Common myeloid progenitor, CD34-positive (primary cell): ENCODE measurements at regions not wholly inside any gene's neighbourhood (a gene's known extent, or its start where the extent isn't known, plus 50 kb on each side); places are given as distances from the start of the nearest gene placed in this dataset.
"Not testable (repeated sequence)": the region's sequence is repeated elsewhere in the genome, so short reads cannot be mapped to it uniquely, and the experiment has no call there.

Experiments used
- CTCF ChIA-PET: fragments of 350-600 bp; sonication (Branson Sonifier 250); formaldehyde crosslinking; loops from one replicate; lab custom pipeline; 2021; ENCODE audit warnings: antibody characterized with exemption; lab: Charles Lee
- POLR2A ChIA-PET: fragments of 350-600 bp; sonication (Branson Sonifier 250); formaldehyde crosslinking; loops from one replicate; lab custom pipeline; 2021; ENCODE audit warnings: antibody characterized with exemption; lab: Charles Lee
- DNase-seq, 3 donors: peaks; one replicate each; pipeline versions ENCODE4 v3.0.0 to v3.0.0-alpha.2; 2013
- H3K27ac ChIP-seq, 2 experiments: 1 replicate in 1 of 2; 2 replicates in 1 of 2; pipeline ENCODE4 v1.7.0; 2013; ENCODE audit warnings: inconsistent platforms in 2 of 2, low read length in 2 of 2, mild to moderate bottlenecking in 2 of 2, low read depth in 1 of 2, moderate library complexity in 1 of 2; ENCODE audit not compliant: severe bottlenecking in 2 of 2, insufficient read depth in 1 of 2, poor library complexity in 1 of 2
- H3K27me3 ChIP-seq, 5 experiments: replicated peaks in 2 of 5; 1 replicate in 3 of 5; 2 replicates in 2 of 5; pipeline versions ENCODE4 v1.6.1 to v1.7.0; 2013; ENCODE audit warnings: low read length in 4 of 5, mild to moderate bottlenecking in 2 of 5, moderate library complexity in 2 of 5, inconsistent platforms in 1 of 5; ENCODE audit not compliant: insufficient read depth in 5 of 5, control insufficient read depth in 4 of 5
- H3K36me3 ChIP-seq, 4 experiments: 1 replicate in 2 of 4; 2 replicates in 2 of 4; pipeline versions ENCODE4 v1.6.1 to v1.7.0; 2013; ENCODE audit warnings: low read length in 3 of 4, control low read depth in 1 of 4, mild to moderate bottlenecking in 1 of 4; ENCODE audit not compliant: control insufficient read depth in 4 of 4, insufficient read depth in 4 of 4
- H3K4me1 ChIP-seq, 4 experiments: 1 replicate in 3 of 4; 2 replicates in 1 of 4; pipeline versions ENCODE4 v1.6.1 to v1.7.1; 2013; ENCODE audit warnings: low read length in 3 of 4, mild to moderate bottlenecking in 3 of 4, control low read depth in 1 of 4, inconsistent platforms in 1 of 4, moderate library complexity in 1 of 4; ENCODE audit not compliant: control insufficient read depth in 4 of 4, insufficient read depth in 4 of 4; ENCODE audit errors: control extremely low read depth in 1 of 4
- H3K4me3 ChIP-seq, 7 experiments: 1 replicate in 4 of 7; 2 replicates in 3 of 7; pipeline versions ENCODE4 v1.5.1 to v1.7.0; 2013; ENCODE audit warnings: mild to moderate bottlenecking in 7 of 7, low read length in 6 of 7, moderate library complexity in 6 of 7, inconsistent platforms in 2 of 7, low read depth in 2 of 7, control low read depth in 1 of 7; ENCODE audit not compliant: insufficient read depth in 4 of 7, control insufficient read depth in 1 of 7; ENCODE audit errors: extremely low read depth in 1 of 7
- H3K9me3 ChIP-seq, 5 experiments: 1 replicate in 4 of 5; 2 replicates in 1 of 5; pipeline versions ENCODE4 v1.6.1 to v1.7.1; 2013; ENCODE audit warnings: low read length in 4 of 5, mild to moderate bottlenecking in 2 of 5, inconsistent platforms in 1 of 5, low read depth in 1 of 5, moderate library complexity in 1 of 5; ENCODE audit not compliant: control insufficient read depth in 4 of 5, insufficient read depth in 2 of 5; ENCODE audit errors: control extremely low read depth in 1 of 5
- WGBS: methylation state at CpG from one replicate; pipeline ENCODE4 v1.1.5; 2013; ENCODE audit not compliant: insufficient coverage; 5-methylcytosine and 5-hydroxymethylcytosine counted together

DNA sequence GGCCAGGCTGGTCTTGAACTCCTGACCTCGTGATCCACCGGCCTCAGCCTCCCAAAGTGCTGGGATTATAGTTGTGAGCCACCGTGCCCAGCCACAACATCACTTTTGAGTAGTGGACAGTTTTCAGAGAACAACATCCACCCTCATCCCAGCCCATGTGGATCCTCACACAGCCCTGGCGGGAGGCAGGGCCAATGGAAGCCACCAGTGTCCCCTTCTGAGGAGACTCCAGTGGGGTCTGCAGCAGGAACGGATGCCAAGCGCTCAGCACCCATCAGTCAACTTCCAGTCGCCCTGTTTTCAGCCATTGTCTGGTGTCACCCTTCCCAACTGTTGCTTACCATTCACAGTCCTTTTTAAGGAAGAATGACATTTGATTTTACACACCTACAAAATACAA is 302.5 kb downstream of the BCL2L11 start:
- H3K4me1 ChIP-seq, H3K4me3 ChIP-seq, CTCF ChIA-PET, H3K9me3 ChIP-seq, H3K36me3 ChIP-seq, POLR2A ChIA-PET, DNase-seq, H3K27me3 ChIP-seq, H3K27ac ChIP-seq: not testable (repeated sequence)
- WGBS = 80% methylated on average over 1 of the region's 7 CpGs

DNA sequence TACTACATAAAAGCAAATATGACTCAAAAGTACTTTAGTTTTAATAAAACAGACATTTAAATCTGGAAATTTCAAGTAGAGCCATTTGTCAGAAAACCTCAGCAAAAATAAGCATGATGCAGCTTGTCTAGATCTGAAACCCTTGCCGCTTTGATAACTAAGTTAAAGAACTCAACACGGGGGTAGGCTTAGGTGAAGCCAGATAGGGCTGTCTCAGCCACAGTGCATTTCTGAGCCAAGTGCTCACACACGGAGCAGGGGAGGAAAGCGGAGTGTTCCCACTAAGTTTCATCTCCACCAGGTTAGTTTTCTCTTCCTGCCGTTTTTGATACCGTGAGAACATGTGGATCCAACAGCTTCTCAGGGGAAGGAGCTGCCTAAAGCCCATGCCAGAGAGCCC is 303.5 kb downstream of the BCL2L11 start:
- WGBS = no CpG with 5 or more reads among the region's 6 CpGs
- H3K36me3 ChIP-seq, H3K4me3 ChIP-seq, H3K27ac ChIP-seq, H3K27me3 ChIP-seq, CTCF ChIA-PET, DNase-seq, H3K4me1 ChIP-seq, H3K9me3 ChIP-seq, POLR2A ChIA-PET: not testable (repeated sequence)

DNA sequence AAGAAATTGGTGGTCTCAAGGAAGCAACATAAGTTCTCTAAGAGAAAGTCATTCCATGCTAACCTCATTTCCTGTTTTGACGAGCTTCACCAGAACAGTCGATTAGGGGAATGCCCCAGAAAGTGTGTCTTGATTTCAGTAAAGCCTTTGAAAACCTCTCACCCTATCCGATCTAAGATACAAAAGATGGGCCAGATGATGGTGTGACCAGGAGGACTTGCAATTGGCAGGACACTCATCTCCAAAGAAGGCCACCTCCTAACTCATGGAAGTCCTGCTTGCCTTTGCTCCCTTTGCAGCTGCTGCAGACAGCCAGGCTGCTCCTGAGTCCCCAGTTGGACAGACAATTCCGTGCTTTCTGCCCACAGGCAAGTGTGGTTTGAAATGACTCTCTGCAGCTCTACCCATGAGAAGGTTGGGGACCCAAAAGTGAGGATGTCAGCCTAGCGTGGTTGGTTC is 304.2 kb downstream of the BCL2L11 start:
- H3K4me1 ChIP-seq, H3K27me3 ChIP-seq, H3K9me3 ChIP-seq, CTCF ChIA-PET, H3K4me3 ChIP-seq, H3K36me3 ChIP-seq, H3K27ac ChIP-seq, POLR2A ChIA-PET: not testable (repeated sequence)
- DNase-seq = peak in 1 of 3 donors; percentile 35
- WGBS = no CpG with 5 or more reads among the region's 5 CpGs

DNA sequence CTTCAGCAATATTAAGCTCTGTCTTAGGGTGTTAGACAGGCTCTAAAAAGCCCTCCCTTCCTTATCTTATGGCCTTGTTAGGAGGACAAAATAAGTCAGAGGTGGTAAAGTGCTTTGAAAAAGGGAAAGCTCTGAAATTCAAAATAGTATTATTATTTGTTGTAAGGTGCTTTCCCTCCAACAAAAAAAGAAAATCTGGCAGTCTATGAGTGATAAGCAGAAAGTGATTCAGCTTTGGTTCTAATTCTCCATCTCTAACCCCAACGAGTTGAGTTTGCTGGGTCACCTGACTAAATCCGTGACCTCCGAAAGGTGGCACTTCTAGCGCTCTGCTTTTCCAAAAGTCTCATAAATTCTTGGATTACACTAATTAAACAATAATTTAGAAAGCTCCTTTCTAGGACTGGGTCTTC is 305.1 kb downstream of the BCL2L11 start:
- H3K9me3 ChIP-seq, H3K27me3 ChIP-seq, POLR2A ChIA-PET, H3K4me1 ChIP-seq, H3K4me3 ChIP-seq, CTCF ChIA-PET, H3K36me3 ChIP-seq, H3K27ac ChIP-seq, DNase-seq: not testable (repeated sequence)
- whole genome bisulfite sequencing = 83% methylated on average over 1 of the region's 4 CpGs

DNA sequence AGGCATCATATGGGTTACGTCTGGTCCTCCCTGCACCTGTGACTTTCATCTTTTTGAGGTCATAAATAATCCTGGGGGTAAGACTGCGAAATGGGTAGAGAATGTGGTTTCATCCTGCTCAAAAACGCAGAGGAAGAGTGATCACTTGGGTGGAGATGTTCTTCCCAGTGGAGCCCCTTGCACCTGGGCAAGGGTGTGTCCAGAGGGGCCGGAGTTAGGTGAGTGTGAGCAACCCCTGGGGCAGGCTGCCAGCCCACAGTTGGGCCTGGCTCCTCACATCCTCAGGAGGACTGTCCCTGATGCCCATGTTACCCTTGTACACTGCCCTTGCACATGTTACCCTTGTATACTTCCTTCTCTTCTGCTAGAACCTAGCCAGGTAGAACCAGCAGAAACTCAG is 306.6 kb downstream of the BCL2L11 start:
- 100% methylated on average over 1 of the region's 4 CpGs for WGBS
- POLR2A ChIA-PET = not testable (repeated sequence)

GRCh38 chr2:111428915-111429314 is 308.2 kb downstream of the BCL2L11 start:
- CTCF ChIA-PET, H3K36me3 ChIP-seq, H3K4me3 ChIP-seq, DNase-seq, H3K27me3 ChIP-seq, H3K27ac ChIP-seq, H3K9me3 ChIP-seq, POLR2A ChIA-PET: not testable (repeated sequence)
- WGBS = no CpG with 5 or more reads among the region's 6 CpGs
- peaks cover 0 to 13% (median 4%) of the 10 kb centered on the region in 4 experiments for H3K4me1 ChIP-seq

More for the DNA sequence above, 306.6 kb downstream of the BCL2L11 start:
- H3K27ac ChIP-seq, H3K4me3 ChIP-seq, CTCF ChIA-PET, H3K36me3 ChIP-seq, H3K9me3 ChIP-seq, H3K27me3 ChIP-seq, DNase-seq: not testable (repeated sequence)
- H3K4me1 ChIP-seq = peaks cover 0 to 11% (median 3%) of the 10 kb centered on the region in 4 experiments

DNA sequence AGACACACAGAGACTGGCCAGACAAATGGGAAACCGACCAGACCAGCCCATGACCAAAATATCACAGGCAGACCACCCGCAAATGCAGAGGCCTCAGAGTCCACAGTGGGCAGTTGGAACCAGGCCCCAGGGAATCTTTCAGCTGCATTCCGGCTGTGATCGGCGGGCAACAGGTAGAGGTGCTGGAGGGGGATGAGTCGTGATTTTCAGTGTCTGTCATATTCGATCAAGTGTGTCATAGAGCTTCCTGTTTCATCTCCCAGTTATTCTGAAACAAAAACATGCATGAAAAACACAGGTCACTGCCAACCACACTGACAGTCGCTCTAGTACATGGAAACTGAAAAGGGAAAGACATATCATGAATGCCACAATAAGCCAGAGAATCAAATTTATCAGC is 308.6 kb downstream of the BCL2L11 start:
- H3K4me1 ChIP-seq = peaks cover 0 to 13% (median 4%) of the 10 kb centered on the region in 4 experiments
- H3K9me3 ChIP-seq, H3K27ac ChIP-seq, H3K27me3 ChIP-seq, H3K4me3 ChIP-seq, DNase-seq, H3K36me3 ChIP-seq, POLR2A ChIA-PET, CTCF ChIA-PET: not testable (repeated sequence)
- no CpG with 5 or more reads among the region's 8 CpGs for WGBS
